Activated T-helper 17 cell treated with anti-CD3 and anti-CD28 coated beads, Interleukin-2, amount 50 U/mL, for 72 hours (primary cell): ENCODE measurements at regions not wholly inside any gene's neighbourhood (a gene's known extent, or its start where the extent isn't known, plus 50 kb on each side); places are given as distances from the start of the nearest gene placed in this dataset.

Source experiments
- ATAC-seq: fragments of 150-1000 bp; cut with Tn5 transposase; replicated peaks from 2 replicates; pipeline ENCODE4 v1.10.0; 2021; ENCODE audit warnings: mild to moderate bottlenecking, moderate library complexity
- H3K27ac Mint-ChIP-seq: one replicate; pipeline ENCODE4 v1.8.0; 2022; ENCODE audit warnings: mixed read lengths
- H3K27me3 Mint-ChIP-seq: one replicate; pipeline ENCODE4 v1.8.0; 2022; ENCODE audit warnings: mixed read lengths
- H3K36me3 Mint-ChIP-seq: one replicate; pipeline ENCODE4 v1.8.0; 2022; ENCODE audit warnings: low read depth, mild to moderate bottlenecking, mixed read lengths
- H3K4me1 Mint-ChIP-seq: one replicate; pipeline ENCODE4 v1.8.0; 2022; ENCODE audit warnings: mixed read lengths
- H3K4me3 Mint-ChIP-seq: one replicate; pipeline ENCODE4 v1.8.0; 2022; ENCODE audit warnings: mild to moderate bottlenecking, mixed read lengths
- H3K9me3 Mint-ChIP-seq: one replicate; pipeline ENCODE4 v1.8.0; 2022; ENCODE audit warnings: mixed read lengths

DNA sequence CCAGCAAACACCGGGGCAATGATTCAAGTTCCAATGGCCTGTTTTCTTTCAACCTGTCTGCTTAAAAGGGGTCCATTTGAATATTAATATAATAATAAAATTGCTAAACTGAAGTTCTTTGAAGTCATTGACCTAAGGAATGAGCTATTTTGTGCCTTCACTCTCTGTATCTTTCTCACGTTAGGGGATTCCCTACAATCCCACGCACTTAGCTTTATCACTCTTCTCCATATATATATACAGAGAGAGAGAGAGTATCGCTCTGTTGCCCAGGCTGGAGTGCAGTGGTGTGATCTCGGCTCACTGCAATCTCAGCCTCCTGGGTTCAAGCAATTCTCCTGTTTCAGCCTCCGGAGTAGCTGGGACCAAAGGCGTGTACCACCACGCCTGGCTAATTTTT, 83.9 kb upstream of the NWD2 start:
- Mint-ChIP-seq H3K27ac (no peak overlapping the region), H3K9me3 (no peaks in the 10 kb centered on the region), H3K4me1 (no peaks in the 10 kb centered on the region), H3K36me3 (no peaks in the 10 kb centered on the region), H3K4me3 (no peak overlapping the region), H3K27me3 (no peaks in the 10 kb centered on the region)
- no peak for ATAC-seq

DNA sequence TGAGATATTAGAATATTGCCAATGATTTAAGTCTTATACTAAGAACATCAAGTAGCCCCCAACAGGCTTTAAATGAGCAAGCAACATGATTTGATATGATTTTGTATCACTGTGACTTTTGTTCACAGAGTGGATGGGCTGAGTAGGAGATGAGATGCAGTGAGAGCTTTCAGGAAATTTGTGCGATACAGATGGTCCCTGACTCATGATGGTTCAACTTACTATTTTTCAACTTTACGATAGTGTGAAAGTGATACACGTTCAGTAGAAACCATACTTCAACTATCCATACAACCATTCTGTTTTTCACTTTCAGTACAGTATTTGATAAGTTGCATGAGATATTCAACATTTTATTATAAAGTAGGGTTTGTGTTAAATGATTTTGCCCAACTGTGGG, 78.7 kb upstream of the NWD2 start:
- no peak for ATAC-seq
- Mint-ChIP-seq H3K4me3 (no peak overlapping the region), H3K36me3 (no peaks in the 10 kb centered on the region), H3K27ac (no peak overlapping the region), H3K4me1 (no peaks in the 10 kb centered on the region), H3K27me3 (no peaks in the 10 kb centered on the region), H3K9me3 (no peaks in the 10 kb centered on the region)

DNA sequence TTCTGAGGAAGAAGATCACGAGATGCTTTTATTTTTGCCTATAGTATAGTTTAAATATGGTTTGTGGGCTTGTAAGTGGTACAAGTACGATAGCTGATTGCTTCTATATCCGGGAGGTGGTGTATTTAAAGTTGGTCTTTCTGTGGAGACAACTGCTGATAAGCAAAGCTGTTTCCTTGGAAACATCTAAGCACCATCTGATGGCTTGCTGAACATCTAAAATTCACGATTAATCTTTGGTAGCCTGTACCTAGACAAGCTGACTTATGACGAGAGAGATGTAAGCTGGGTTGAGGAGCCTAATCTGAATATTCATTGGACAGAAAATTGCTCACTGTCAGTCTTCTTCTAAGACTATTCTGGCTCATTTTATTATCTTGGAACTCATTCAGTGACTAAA, 74.6 kb upstream of the NWD2 start:
- ATAC-seq: no peak
- H3K4me1 Mint-ChIP-seq: no peaks in the 10 kb centered on the region
- H3K4me3 Mint-ChIP-seq: no peak overlapping the region
- no peaks in the 10 kb centered on the region for H3K36me3 Mint-ChIP-seq
- no peaks in the 10 kb centered on the region for H3K27me3 Mint-ChIP-seq
- H3K27ac Mint-ChIP-seq: no peak overlapping the region
- no peaks in the 10 kb centered on the region for H3K9me3 Mint-ChIP-seq

DNA sequence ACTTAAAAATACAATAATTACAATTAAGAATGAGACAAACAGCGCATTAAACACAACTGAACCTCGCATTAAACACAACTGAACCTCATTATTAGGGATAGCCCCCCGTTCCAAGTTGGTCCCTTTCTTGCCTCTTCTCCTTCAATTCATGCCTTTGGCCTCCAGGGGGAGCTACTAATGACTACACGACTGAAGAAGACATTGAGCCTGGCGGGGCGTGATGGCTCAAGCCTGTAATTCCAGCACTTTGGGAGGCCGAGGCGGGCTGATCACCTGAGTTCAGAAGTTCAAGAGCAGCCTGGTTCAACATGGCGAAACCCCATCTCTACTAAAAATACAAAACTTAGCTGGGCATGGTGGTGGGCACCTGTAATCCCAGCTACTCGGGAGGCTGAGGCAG, 56.4 kb upstream of the NWD2 start:
- Mint-ChIP-seq H3K36me3 (no peaks in the 10 kb centered on the region), H3K27me3 (no peaks in the 10 kb centered on the region), H3K9me3 (peaks cover 3% of the 10 kb centered on the region), H3K4me3 (no peak overlapping the region), H3K4me1 (no peaks in the 10 kb centered on the region), H3K27ac (no peak overlapping the region)
- no peak for ATAC-seq
